Activated CD4-positive, alpha-beta T cell treated with anti-CD3 and anti-CD28 coated beads, Interleukin-2, amount 10 ng/mL, durations not matched to agents 7 days and 5 days (primary cell): ENCODE measurements at regions not wholly inside any gene's neighbourhood (a gene's known extent, or its start where the extent isn't known, plus 50 kb on each side); places are given as distances from the start of the nearest gene placed in this dataset.

Source experiments
- CTCF ChIA-PET: fragments of 350-600 bp; sonication (Branson Sonifier 250); formaldehyde crosslinking; loops from one replicate; lab custom pipeline; 2021; ENCODE audit warnings: antibody characterized with exemption; lab: Charles Lee
- POLR2A ChIA-PET: fragments of 350-600 bp; sonication (Branson Sonifier 250); formaldehyde crosslinking; loops from one replicate; lab custom pipeline; 2021; ENCODE audit warnings: antibody characterized with exemption; lab: Charles Lee
- DNase-seq: peaks from one replicate; pipeline ENCODE4 v3.0.0-alpha.2; 2020
- H3K27ac Mint-ChIP-seq: one replicate; pipeline ENCODE4 v1.8.0; 2021; ENCODE audit warnings: mild to moderate bottlenecking, moderate library complexity, mixed read lengths
- H3K27me3 Mint-ChIP-seq: one replicate; pipeline ENCODE4 v1.8.0; 2021; ENCODE audit warnings: mixed read lengths
- H3K36me3 Mint-ChIP-seq: one replicate; pipeline ENCODE4 v1.8.0; 2021; ENCODE audit warnings: low read depth, mixed read lengths
- H3K4me1 Mint-ChIP-seq: one replicate; pipeline ENCODE4 v1.8.0; 2021; ENCODE audit warnings: mixed read lengths
- H3K4me3 Mint-ChIP-seq: one replicate; pipeline ENCODE4 v1.8.0; 2021; ENCODE audit warnings: mild to moderate bottlenecking, moderate library complexity, mixed read lengths
- H3K9me3 Mint-ChIP-seq: one replicate; pipeline ENCODE4 v1.8.0; 2021; ENCODE audit warnings: mixed read lengths

DNA sequence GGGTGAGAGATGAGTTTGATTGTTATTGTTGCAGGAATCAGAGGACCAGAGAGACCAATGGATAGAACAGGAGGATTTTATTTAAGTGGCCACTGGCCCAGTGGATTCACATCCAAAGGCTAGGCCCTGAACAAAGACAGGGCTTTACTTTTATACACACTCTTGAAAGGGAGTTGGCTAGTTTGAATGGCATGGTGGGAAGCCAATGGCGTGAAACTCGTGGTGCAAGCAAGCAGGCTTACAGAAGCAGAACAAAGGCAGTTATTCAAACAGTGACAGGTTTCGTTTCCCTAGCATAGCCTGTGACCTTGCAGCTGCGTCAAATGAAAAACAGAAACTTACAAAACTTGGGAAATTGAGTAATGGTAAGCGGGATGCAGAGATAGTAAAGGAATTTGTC is 110.2 kb upstream of the PRDX4 start:
- Mint-ChIP-seq H3K9me3 (no peaks in the 10 kb centered on the region), H3K4me3 (no peak overlapping the region), H3K27ac (no peak overlapping the region), H3K27me3 (no peaks in the 10 kb centered on the region), H3K36me3 (no peaks in the 10 kb centered on the region), H3K4me1 (no peaks in the 10 kb centered on the region)
- ChIA-PET CTCF (interaction anchor here (0.6 kb wide), 1 partner anchor 281 kb away, joined by 3 read pairs; no protein-coding TSS in a partner anchor), POLR2A (no interaction called here)
- no peak for DNase-seq

DNA sequence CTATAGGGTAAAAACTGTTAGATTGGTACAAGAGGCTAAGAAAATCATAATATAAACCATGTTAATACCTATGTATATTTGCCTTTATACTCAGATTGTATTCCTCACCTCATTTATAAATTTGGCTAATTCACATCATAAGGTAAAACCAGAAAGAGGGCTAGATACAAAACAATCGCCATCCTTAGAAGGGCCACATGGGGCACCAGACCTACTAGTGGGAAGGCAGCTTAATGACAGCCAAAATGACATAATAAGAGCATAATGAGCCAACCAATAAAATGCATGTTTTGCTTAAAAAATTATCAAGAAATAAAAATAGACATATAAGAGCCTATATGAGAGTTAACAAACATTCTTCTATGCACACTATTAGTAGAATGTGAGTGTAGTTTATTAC is 107.3 kb upstream of the PRDX4 start:
- H3K27ac Mint-ChIP-seq: no peak overlapping the region
- CTCF ChIA-PET: no interaction called here
- POLR2A ChIA-PET: no interaction called here

DNA sequence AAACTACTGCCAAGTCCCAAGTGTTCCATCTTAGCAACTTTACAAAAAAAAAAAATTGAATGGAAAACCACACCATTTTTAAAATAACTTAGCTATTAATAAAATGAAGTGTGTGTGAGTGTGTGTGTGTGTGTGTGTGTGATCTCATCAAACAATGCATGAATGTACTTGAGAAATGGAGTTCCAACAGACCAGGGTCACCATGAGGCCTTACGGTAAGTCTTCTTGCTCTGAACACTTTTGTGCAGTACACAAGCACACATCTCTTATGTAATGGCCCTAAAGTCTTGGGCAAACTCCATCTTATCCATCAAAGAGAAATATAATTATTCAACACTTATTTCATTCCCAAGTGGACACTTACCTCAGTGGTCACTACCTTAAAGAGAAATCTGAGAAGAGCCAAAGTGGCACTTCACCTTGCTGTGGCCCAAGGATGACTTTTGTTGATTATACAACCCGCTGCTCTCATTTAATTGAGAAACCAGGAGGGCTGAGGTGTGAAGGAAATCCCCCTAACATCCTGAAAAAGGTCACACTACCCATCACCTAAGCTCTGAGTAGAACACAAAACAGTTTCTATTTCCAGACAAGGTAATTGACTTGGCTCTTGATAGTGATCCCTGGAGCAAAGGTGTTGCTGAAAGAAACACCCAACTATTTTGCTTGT is 96.5 kb upstream of the PRDX4 start:
- Mint-ChIP-seq H3K4me3 (no peak overlapping the region), H3K27me3 (no peaks in the 10 kb centered on the region), H3K4me1 (no peaks in the 10 kb centered on the region), H3K36me3 (no peaks in the 10 kb centered on the region), H3K9me3 (no peaks in the 10 kb centered on the region), H3K27ac (no peak overlapping the region)
- CTCF ChIA-PET: no interaction called here
- DNase-seq: no peak
- POLR2A ChIA-PET: no interaction called here

More for the DNA sequence above, 107.3 kb upstream of the PRDX4 start:
- Mint-ChIP-seq H3K9me3 (no peaks in the 10 kb centered on the region), H3K4me3 (no peak overlapping the region), H3K27me3 (no peaks in the 10 kb centered on the region), H3K36me3 (no peaks in the 10 kb centered on the region), H3K4me1 (no peaks in the 10 kb centered on the region)
- DNase-seq: no peak

DNA sequence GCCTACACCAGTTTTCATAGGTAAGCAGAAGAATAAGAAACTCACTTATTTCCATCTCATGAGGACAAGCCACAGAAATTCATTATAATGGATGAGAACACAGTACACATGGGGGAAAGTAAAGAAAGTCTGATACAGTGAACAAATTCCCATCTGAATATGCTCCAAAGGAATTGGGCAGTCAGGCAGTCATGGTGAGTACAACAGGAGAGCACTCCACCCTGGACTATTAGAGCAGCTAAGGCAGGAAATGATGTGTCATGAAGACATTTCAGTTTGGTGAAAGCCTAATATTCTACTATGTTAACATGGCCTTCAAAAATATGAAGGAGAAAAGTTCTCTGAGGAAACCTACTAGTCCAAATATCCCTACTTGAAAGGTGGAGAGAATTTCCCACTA is 92.0 kb upstream of the PRDX4 start:
- POLR2A ChIA-PET: no interaction called here
- no peak for DNase-seq
- CTCF ChIA-PET: no interaction called here
- no peaks in the 10 kb centered on the region for H3K9me3 Mint-ChIP-seq
- H3K27me3 Mint-ChIP-seq: peaks cover 2% of the 10 kb centered on the region
- no peak overlapping the region for H3K27ac Mint-ChIP-seq
- no peaks in the 10 kb centered on the region for H3K4me1 Mint-ChIP-seq
- no peak overlapping the region for H3K4me3 Mint-ChIP-seq
- H3K36me3 Mint-ChIP-seq: no peaks in the 10 kb centered on the region

DNA sequence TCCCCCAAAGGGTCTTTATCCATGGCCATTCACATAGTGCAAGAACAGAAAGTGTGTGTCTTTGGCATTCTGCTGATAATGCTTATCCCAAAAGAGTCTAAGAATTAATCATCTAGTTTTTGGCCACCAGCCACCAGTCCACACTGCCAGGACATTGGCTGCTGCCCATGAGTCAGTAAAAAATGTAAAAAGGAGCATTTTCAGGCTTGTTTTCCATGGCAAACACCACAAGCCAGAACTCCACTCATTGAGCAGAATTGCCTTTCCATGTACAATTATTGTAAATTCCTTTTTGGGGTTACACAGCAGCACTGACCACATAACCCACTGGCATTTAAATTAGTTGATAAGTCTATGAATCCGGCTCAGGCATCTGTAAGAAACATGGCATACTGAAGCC is 89.2 kb upstream of the PRDX4 start:
- H3K36me3 Mint-ChIP-seq: no peaks in the 10 kb centered on the region
- H3K27me3 Mint-ChIP-seq: peaks cover 2% of the 10 kb centered on the region
- no peaks in the 10 kb centered on the region for H3K4me1 Mint-ChIP-seq
- H3K4me3 Mint-ChIP-seq: no peak overlapping the region
- H3K27ac Mint-ChIP-seq: no peak overlapping the region
- no peak for DNase-seq
- POLR2A ChIA-PET: no interaction called here
- H3K9me3 Mint-ChIP-seq: no peaks in the 10 kb centered on the region
- CTCF ChIA-PET: no interaction called here

DNA sequence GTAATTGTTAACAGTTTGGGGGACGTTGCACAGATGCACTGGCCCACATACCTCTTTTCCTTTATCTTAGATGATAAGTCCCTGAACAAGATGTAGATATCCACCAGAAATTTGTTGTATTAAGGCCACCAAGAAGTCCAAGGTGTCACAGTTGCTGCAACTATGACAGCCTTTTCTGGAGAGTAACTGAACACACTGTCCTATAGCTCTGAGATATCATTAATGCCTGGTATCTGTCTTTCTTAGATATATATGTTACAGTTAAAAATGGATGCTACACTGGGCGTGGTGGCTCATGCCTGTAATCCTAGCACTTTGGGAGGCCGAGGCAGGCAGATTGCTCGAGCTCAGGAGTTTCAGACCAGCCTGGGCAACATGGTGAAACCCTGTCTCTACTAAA is 77.8 kb upstream of the PRDX4 start:
- no peaks in the 10 kb centered on the region for H3K9me3 Mint-ChIP-seq
- no peak overlapping the region for H3K4me3 Mint-ChIP-seq
- H3K4me1 Mint-ChIP-seq: no peaks in the 10 kb centered on the region
- ChIA-PET POLR2A (no interaction called here), CTCF (interaction anchor here (1.1 kb wide), 1 partner anchor 10 kb away, joined by 3 read pairs; no protein-coding TSS in a partner anchor)
- no peak overlapping the region for H3K27ac Mint-ChIP-seq
- DNase-seq: no peak
- H3K36me3 Mint-ChIP-seq: no peaks in the 10 kb centered on the region
- no peaks in the 10 kb centered on the region for H3K27me3 Mint-ChIP-seq

DNA sequence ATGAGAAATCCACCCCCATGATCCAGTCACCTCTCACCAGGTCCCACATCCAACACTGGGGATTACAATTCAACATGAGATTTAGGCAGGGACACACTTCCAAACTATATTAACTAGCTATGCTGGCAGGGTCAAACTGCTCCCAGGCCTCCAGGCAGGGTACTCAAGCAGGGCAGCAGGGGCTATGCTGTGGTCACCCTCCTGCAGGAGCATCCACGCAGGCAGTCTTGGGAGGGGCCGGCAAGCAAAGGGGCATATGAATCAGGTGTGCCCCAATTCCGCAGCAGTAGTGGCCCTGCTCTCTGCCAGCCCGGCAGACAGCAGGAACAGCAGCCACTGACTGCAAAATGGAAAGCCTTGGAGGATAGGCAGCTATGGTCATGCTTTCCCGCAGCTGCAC is 74.6 kb upstream of the PRDX4 start:
- Mint-ChIP-seq H3K9me3 (no peaks in the 10 kb centered on the region), H3K36me3 (no peaks in the 10 kb centered on the region), H3K4me1 (no peaks in the 10 kb centered on the region), H3K27ac (no peak overlapping the region), H3K27me3 (no peaks in the 10 kb centered on the region), H3K4me3 (no peak overlapping the region)
- ChIA-PET POLR2A (no interaction called here), CTCF (no interaction called here)
- DNase-seq: no peak

DNA sequence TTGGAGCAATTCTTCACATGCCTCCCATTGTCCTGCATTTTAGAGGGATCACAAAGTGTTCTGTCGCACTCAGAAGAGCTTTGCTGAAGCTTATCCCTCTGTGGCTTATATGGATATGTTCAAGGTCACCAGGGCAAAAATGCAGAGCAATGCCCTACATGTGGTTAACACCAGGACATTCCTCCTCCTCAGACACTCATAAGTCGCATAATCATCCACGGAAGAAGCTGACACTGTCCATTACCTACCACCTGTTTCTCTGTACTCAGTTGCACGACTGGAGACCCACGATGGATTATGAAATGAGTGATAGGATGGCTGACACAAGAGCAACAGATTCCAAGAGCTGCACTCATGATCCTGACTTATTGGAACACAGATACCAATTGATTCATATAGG is 68.7 kb upstream of the PRDX4 start:
- CTCF ChIA-PET: interaction anchor here (0.9 kb wide), 1 partner anchor 10 kb away, joined by 3 read pairs; no protein-coding TSS in a partner anchor
- no peak for DNase-seq
- Mint-ChIP-seq H3K36me3 (no peaks in the 10 kb centered on the region), H3K4me1 (no peaks in the 10 kb centered on the region), H3K9me3 (no peaks in the 10 kb centered on the region), H3K27me3 (no peaks in the 10 kb centered on the region), H3K27ac (no peak overlapping the region), H3K4me3 (no peak overlapping the region)
- POLR2A ChIA-PET: no interaction called here

DNA sequence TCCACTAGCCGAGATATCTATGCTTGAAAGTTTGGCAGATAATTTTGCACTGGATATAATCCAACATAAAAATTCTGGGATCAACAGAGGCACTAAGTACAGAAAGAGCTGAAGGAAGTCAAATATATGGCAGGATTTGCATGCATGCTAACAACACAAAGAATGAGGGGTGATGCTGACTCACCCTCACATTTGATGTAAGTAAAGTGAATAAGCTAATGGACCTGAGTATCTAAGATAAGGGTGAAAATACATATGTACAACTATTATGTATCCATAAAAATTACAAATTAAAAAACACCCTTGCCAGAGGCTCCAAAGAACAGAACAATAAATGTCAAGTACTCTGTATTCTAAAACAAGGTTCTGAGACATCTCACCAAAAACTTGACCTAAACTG is 63.8 kb upstream of the PRDX4 start:
- H3K4me3 Mint-ChIP-seq: no peak overlapping the region
- CTCF ChIA-PET: no interaction called here
- no peak for DNase-seq
- no peaks in the 10 kb centered on the region for H3K9me3 Mint-ChIP-seq
- H3K27me3 Mint-ChIP-seq: peaks cover 4% of the 10 kb centered on the region
- no peak overlapping the region for H3K27ac Mint-ChIP-seq
- no peaks in the 10 kb centered on the region for H3K36me3 Mint-ChIP-seq
- POLR2A ChIA-PET: no interaction called here
- no peaks in the 10 kb centered on the region for H3K4me1 Mint-ChIP-seq

DNA sequence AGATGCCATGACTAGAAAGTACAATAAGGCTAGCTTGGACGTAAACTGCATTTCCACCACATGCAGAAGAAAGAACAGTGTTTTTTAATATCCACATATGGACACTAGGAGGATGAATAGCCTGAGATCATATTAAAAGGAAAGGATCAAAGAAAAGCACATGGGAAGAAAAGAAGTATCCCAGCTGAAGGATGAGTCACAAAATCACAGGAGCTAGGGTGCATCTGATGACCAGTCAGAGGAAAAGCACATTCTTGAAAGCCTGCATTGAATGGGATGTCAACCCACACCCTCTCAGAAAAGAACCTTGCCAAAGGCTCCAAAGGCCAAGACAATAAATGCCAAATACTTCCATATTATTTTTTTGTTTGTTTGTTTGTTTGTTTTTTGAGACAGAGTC is 56.8 kb upstream of the PRDX4 start:
- H3K27me3 Mint-ChIP-seq: peaks cover 6% of the 10 kb centered on the region
- ChIA-PET POLR2A (no interaction called here), CTCF (no interaction called here)
- no peaks in the 10 kb centered on the region for H3K9me3 Mint-ChIP-seq
- no peak overlapping the region for H3K4me3 Mint-ChIP-seq
- DNase-seq: no peak
- no peaks in the 10 kb centered on the region for H3K36me3 Mint-ChIP-seq
- no peak overlapping the region for H3K27ac Mint-ChIP-seq
- no peaks in the 10 kb centered on the region for H3K4me1 Mint-ChIP-seq

DNA sequence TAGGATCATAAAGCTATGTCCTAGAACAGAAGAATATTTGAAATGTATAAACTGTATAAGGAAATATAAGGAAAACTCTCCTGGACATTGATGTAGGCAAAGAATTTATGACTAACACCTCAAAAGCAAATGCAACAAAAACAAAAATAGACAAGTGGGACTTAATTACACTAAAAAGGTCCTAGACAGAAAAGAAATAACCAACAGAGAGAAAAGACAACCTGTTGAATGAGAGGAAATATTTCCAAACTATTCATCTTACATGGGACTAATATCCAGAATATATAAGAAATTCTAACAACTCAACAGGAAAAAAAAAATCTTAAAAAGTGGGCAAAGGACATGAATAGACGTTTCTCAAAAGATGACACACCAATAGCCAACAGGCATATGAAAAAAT is 54.4 kb upstream of the PRDX4 start:
- ChIA-PET CTCF (interaction anchor here (0.6 kb wide), 1 partner anchor 1489 kb away, joined by 3 read pairs; no protein-coding TSS in a partner anchor), POLR2A (no interaction called here)
- Mint-ChIP-seq H3K27ac (no peak overlapping the region), H3K4me3 (no peak overlapping the region), H3K4me1 (no peaks in the 10 kb centered on the region), H3K27me3 (peaks cover 6% of the 10 kb centered on the region), H3K9me3 (no peaks in the 10 kb centered on the region), H3K36me3 (no peaks in the 10 kb centered on the region)
- no peak for DNase-seq

DNA sequence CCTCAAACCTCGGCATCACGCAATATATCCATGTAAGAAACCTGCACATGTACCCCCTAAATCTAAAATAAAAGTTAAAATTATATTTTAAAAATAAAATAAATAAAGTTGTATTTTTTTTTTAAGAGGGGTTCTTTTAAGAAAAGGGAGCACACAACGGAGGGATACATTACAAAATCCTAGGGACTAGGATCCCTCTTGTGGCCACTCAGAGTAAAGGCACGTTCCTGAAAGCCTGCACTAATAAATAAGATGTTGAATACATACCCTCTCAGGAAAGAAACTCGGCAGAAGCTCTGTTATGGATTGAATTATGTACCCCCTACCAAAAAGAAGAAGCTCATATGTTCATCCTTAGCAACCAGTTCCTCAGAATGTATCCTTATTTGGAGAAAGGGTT is 50.9 kb upstream of the PRDX4 start:
- CTCF ChIA-PET: no interaction called here
- Mint-ChIP-seq H3K36me3 (no peaks in the 10 kb centered on the region), H3K4me1 (no peaks in the 10 kb centered on the region), H3K27me3 (no peaks in the 10 kb centered on the region), H3K27ac (no peak overlapping the region), H3K4me3 (no peak overlapping the region), H3K9me3 (no peaks in the 10 kb centered on the region)
- POLR2A ChIA-PET: no interaction called here
- DNase-seq: no peak
